ENCODE measurements at regions not wholly inside any gene's neighbourhood (a gene's known extent, or its start where the extent isn't known, plus 50 kb on each side); places are given as distances from the start of the nearest gene placed in this dataset.

GRCh38 chr1:204817341-204817740, 53.3 kb upstream of the NFASC start:
- peaks cover 9% of the 10 kb centered on the region for H3K27me3 ChIP-seq (ENCODE audit: control insufficient read depth, insufficient read depth, low read length)
- TF ChIP-seq, protein P1, sequence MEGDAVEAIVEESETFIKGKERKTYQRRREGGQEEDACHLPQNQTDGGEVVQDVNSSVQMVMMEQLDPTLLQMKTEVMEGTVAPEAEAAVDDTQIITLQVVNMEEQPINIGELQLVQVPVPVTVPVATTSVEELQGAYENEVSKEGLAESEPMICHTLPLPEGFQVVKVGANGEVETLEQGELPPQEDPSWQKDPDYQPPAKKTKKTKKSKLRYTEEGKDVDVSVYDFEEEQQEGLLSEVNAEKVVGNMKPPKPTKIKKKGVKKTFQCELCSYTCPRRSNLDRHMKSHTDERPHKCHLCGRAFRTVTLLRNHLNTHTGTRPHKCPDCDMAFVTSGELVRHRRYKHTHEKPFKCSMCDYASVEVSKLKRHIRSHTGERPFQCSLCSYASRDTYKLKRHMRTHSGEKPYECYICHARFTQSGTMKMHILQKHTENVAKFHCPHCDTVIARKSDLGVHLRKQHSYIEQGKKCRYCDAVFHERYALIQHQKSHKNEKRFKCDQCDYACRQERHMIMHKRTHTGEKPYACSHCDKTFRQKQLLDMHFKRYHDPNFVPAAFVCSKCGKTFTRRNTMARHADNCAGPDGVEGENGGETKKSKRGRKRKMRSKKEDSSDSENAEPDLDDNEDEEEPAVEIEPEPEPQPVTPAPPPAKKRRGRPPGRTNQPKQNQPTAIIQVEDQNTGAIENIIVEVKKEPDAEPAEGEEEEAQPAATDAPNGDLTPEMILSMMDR (IDR thresholded peaks at IDR 0.05; ENCODE audit: insufficient read depth, low read length, poor library complexity, severe bottlenecking): no peak
- no peak for DNase-seq (ENCODE audit: low read depth)
- no peaks in the 10 kb centered on the region for H3K36me3 ChIP-seq (ENCODE audit: control insufficient read depth, insufficient read depth, low read length)
- H3K4me3 ChIP-seq (ENCODE audit: low read depth, low read length): no peak overlapping the region

- TF ChIP-seq, protein P1 (IDR thresholded peaks at IDR 0.05; ENCODE audit: insufficient read depth, low read length, poor library complexity, severe bottlenecking): no peak
- Histone ChIP-seq H3K27me3 (ENCODE audit: control insufficient read depth, insufficient read depth, low read length) (peaks cover 9% of the 10 kb centered on the region), H3K4me3 (ENCODE audit: low read depth, low read length) (no peak overlapping the region), H3K36me3 (ENCODE audit: control insufficient read depth, insufficient read depth, low read length) (no peaks in the 10 kb centered on the region)
- no peak for DNase-seq (ENCODE audit: low read depth)
Observed at GRCh38 chr1:204818998-204819397, 51.7 kb upstream of the NFASC start.

DNA sequence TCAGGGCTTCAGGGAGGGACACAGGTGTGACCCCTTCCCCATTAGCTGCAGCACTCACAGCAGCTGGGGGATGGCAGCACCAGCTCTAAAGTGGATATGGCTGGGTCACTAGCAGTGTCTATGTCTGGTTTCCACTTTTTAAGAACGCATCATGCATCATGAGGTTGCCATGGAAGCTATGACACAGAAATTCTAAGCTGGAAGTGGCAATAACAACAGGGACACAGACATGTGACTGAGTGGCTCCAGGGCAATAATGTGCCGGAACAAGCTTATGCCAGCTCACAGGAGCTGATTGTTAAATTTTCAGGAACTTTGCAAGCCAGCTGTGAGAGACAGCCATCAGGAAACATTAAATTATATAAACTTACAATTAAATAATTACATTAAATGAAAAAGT, 51.2 kb upstream of the NFASC start:
- Histone ChIP-seq H3K4me3 (ENCODE audit: low read depth, low read length) (no peak overlapping the region), H3K36me3 (ENCODE audit: control insufficient read depth, insufficient read depth, low read length) (no peaks in the 10 kb centered on the region), H3K27me3 (ENCODE audit: control insufficient read depth, insufficient read depth, low read length) (peaks cover 11% of the 10 kb centered on the region)
- TF ChIP-seq, protein P1 (IDR thresholded peaks at IDR 0.05; ENCODE audit: insufficient read depth, low read length, poor library complexity, severe bottlenecking): no peak
- DNase-seq (ENCODE audit: low read depth): no peak

Data from kidney epithelial cell (primary cell).